ENCODE measurements at regions not wholly inside any gene's neighbourhood (a gene's known extent, or its start where the extent isn't known, plus 50 kb on each side); places are given as distances from the start of the nearest gene placed in this dataset.

- no peaks in the 10 kb centered on the region for H3K27me3 ChIP-seq (ENCODE audit: control insufficient read depth in 5 of 5, insufficient read depth in 4 of 5, low read length in 5 of 5)
- H3K27ac ChIP-seq (ENCODE audit: low read depth, low read length): no peak overlapping the region
Observed at GRCh38 chr2:138433995-138434951, 67.3 kb upstream of the SPOPL start.

GRCh38 chr2:138435701-138436100 is 65.9 kb upstream of the SPOPL start:
- no peak overlapping the region for H3K9ac ChIP-seq (ENCODE audit: low read length in 5 of 5)
- no peaks in the 10 kb centered on the region for H3K4me1 ChIP-seq (ENCODE audit: control insufficient read depth in 5 of 5, insufficient read depth in 5 of 5, low read length in 5 of 5)
- no peak overlapping the region for H3K27ac ChIP-seq (ENCODE audit: low read depth, low read length)
- no peaks in the 10 kb centered on the region for H3K36me3 ChIP-seq (ENCODE audit: control insufficient read depth in 5 of 5, insufficient read depth in 5 of 5, low read length in 5 of 5)
- no peaks in the 10 kb centered on the region for H3K27me3 ChIP-seq (ENCODE audit: control insufficient read depth in 5 of 5, insufficient read depth in 4 of 5, low read length in 5 of 5)
- H3K9me3 ChIP-seq (ENCODE audit: control insufficient read depth in 5 of 5, low read length in 5 of 5): no peaks in the 10 kb centered on the region
- H3K4me3 ChIP-seq (ENCODE audit: low read depth in 1 of 5, low read length in 5 of 5): no peak overlapping the region

More at GRCh38 chr2:138433995-138434951, 67.3 kb upstream of the SPOPL start:
- Histone ChIP-seq H3K36me3 (ENCODE audit: control insufficient read depth in 5 of 5, insufficient read depth in 5 of 5, low read length in 5 of 5) (no peaks in the 10 kb centered on the region), H3K9ac (ENCODE audit: low read length in 5 of 5) (no peak overlapping the region), H3K9me3 (ENCODE audit: control insufficient read depth in 5 of 5, low read length in 5 of 5) (no peaks in the 10 kb centered on the region), H3K4me3 (ENCODE audit: low read depth in 1 of 5, low read length in 5 of 5) (no peak overlapping the region), H3K4me1 (ENCODE audit: control insufficient read depth in 5 of 5, insufficient read depth in 5 of 5, low read length in 5 of 5) (no peaks in the 10 kb centered on the region)

- Histone ChIP-seq H3K4me1 (ENCODE audit: control insufficient read depth in 5 of 5, insufficient read depth in 5 of 5, low read length in 5 of 5) (no peaks in the 10 kb centered on the region), H3K36me3 (ENCODE audit: control insufficient read depth in 5 of 5, insufficient read depth in 5 of 5, low read length in 5 of 5) (no peaks in the 10 kb centered on the region), H3K27ac (ENCODE audit: low read depth, low read length) (no peak overlapping the region), H3K9me3 (ENCODE audit: control insufficient read depth in 5 of 5, low read length in 5 of 5) (no peaks in the 10 kb centered on the region), H3K9ac (ENCODE audit: low read length in 5 of 5) (no peak overlapping the region), H3K27me3 (ENCODE audit: control insufficient read depth in 5 of 5, insufficient read depth in 4 of 5, low read length in 5 of 5) (no peaks in the 10 kb centered on the region), H3K4me3 (ENCODE audit: low read depth in 1 of 5, low read length in 5 of 5) (no peak overlapping the region)
Observed at GRCh38 chr2:138439733-138440132, 61.8 kb upstream of the SPOPL start.

- no peak overlapping the region for H3K9ac ChIP-seq (ENCODE audit: low read length in 5 of 5)
- no peaks in the 10 kb centered on the region for H3K9me3 ChIP-seq (ENCODE audit: control insufficient read depth in 5 of 5, low read length in 5 of 5)
- no peak overlapping the region for H3K27ac ChIP-seq (ENCODE audit: low read depth, low read length)
- H3K4me3 ChIP-seq (ENCODE audit: low read depth in 1 of 5, low read length in 5 of 5): no peak overlapping the region
- H3K4me1 ChIP-seq (ENCODE audit: control insufficient read depth in 5 of 5, insufficient read depth in 5 of 5, low read length in 5 of 5): no peaks in the 10 kb centered on the region
- H3K27me3 ChIP-seq (ENCODE audit: control insufficient read depth in 5 of 5, insufficient read depth in 4 of 5, low read length in 5 of 5): no peaks in the 10 kb centered on the region
- no peaks in the 10 kb centered on the region for H3K36me3 ChIP-seq (ENCODE audit: control insufficient read depth in 5 of 5, insufficient read depth in 5 of 5, low read length in 5 of 5)
Observed at GRCh38 chr2:138440759-138441158, 60.8 kb upstream of the SPOPL start.

- Histone ChIP-seq H3K4me1 (ENCODE audit: control insufficient read depth in 5 of 5, insufficient read depth in 5 of 5, low read length in 5 of 5) (no peaks in the 10 kb centered on the region), H3K27me3 (ENCODE audit: control insufficient read depth in 5 of 5, insufficient read depth in 4 of 5, low read length in 5 of 5) (no peaks in the 10 kb centered on the region), H3K27ac (ENCODE audit: low read depth, low read length) (no peak overlapping the region), H3K36me3 (ENCODE audit: control insufficient read depth in 5 of 5, insufficient read depth in 5 of 5, low read length in 5 of 5) (no peaks in the 10 kb centered on the region), H3K4me3 (ENCODE audit: low read depth in 1 of 5, low read length in 5 of 5) (no peak overlapping the region), H3K9ac (ENCODE audit: low read length in 5 of 5) (no peak overlapping the region), H3K9me3 (ENCODE audit: control insufficient read depth in 5 of 5, low read length in 5 of 5) (no peaks in the 10 kb centered on the region)
Observed at GRCh38 chr2:138441916-138442315, 59.7 kb upstream of the SPOPL start.

- Histone ChIP-seq H3K36me3 (ENCODE audit: control insufficient read depth in 5 of 5, insufficient read depth in 5 of 5, low read length in 5 of 5) (no peaks in the 10 kb centered on the region), H3K9me3 (ENCODE audit: control insufficient read depth in 5 of 5, low read length in 5 of 5) (no peaks in the 10 kb centered on the region), H3K4me1 (ENCODE audit: control insufficient read depth in 5 of 5, insufficient read depth in 5 of 5, low read length in 5 of 5) (no peaks in the 10 kb centered on the region), H3K4me3 (ENCODE audit: low read depth in 1 of 5, low read length in 5 of 5) (no peak overlapping the region), H3K9ac (ENCODE audit: low read length in 5 of 5) (no peak overlapping the region), H3K27me3 (ENCODE audit: control insufficient read depth in 5 of 5, insufficient read depth in 4 of 5, low read length in 5 of 5) (no peaks in the 10 kb centered on the region), H3K27ac (ENCODE audit: low read depth, low read length) (no peak overlapping the region)
Observed at GRCh38 chr2:138444411-138444810, 57.2 kb upstream of the SPOPL start.

- Histone ChIP-seq H3K27me3 (ENCODE audit: control insufficient read depth in 5 of 5, insufficient read depth in 4 of 5, low read length in 5 of 5) (no peaks in the 10 kb centered on the region), H3K36me3 (ENCODE audit: control insufficient read depth in 5 of 5, insufficient read depth in 5 of 5, low read length in 5 of 5) (no peaks in the 10 kb centered on the region), H3K4me1 (ENCODE audit: control insufficient read depth in 5 of 5, insufficient read depth in 5 of 5, low read length in 5 of 5) (no peaks in the 10 kb centered on the region), H3K9ac (ENCODE audit: low read length in 5 of 5) (no peak overlapping the region), H3K4me3 (ENCODE audit: low read depth in 1 of 5, low read length in 5 of 5) (no peak overlapping the region), H3K27ac (ENCODE audit: low read depth, low read length) (no peak overlapping the region), H3K9me3 (ENCODE audit: control insufficient read depth in 5 of 5, low read length in 5 of 5) (no peaks in the 10 kb centered on the region)
Observed at GRCh38 chr2:138445227-138445626, 56.3 kb upstream of the SPOPL start.

- no peak overlapping the region for H3K27ac ChIP-seq (ENCODE audit: low read depth, low read length)
- H3K9ac ChIP-seq (ENCODE audit: low read length in 5 of 5): no peak overlapping the region
- H3K27me3 ChIP-seq (ENCODE audit: control insufficient read depth in 5 of 5, insufficient read depth in 4 of 5, low read length in 5 of 5): no peaks in the 10 kb centered on the region
- H3K4me3 ChIP-seq (ENCODE audit: low read depth in 1 of 5, low read length in 5 of 5): no peak overlapping the region
- H3K4me1 ChIP-seq (ENCODE audit: control insufficient read depth in 5 of 5, insufficient read depth in 5 of 5, low read length in 5 of 5): no peaks in the 10 kb centered on the region
- no peaks in the 10 kb centered on the region for H3K9me3 ChIP-seq (ENCODE audit: control insufficient read depth in 5 of 5, low read length in 5 of 5)
- no peaks in the 10 kb centered on the region for H3K36me3 ChIP-seq (ENCODE audit: control insufficient read depth in 5 of 5, insufficient read depth in 5 of 5, low read length in 5 of 5)
Observed at GRCh38 chr2:138446043-138446442, 55.5 kb upstream of the SPOPL start.

GRCh38 chr2:138447889-138448570 is 53.5 kb upstream of the SPOPL start:
- H3K9ac ChIP-seq (ENCODE audit: low read length in 5 of 5): no peak overlapping the region
- no peaks in the 10 kb centered on the region for H3K36me3 ChIP-seq (ENCODE audit: control insufficient read depth in 5 of 5, insufficient read depth in 5 of 5, low read length in 5 of 5)
- no peak overlapping the region for H3K4me3 ChIP-seq (ENCODE audit: low read depth in 1 of 5, low read length in 5 of 5)
- H3K4me1 ChIP-seq (ENCODE audit: control insufficient read depth in 5 of 5, insufficient read depth in 5 of 5, low read length in 5 of 5): no peaks in the 10 kb centered on the region
- H3K27ac ChIP-seq (ENCODE audit: low read depth, low read length): no peak overlapping the region
- no peaks in the 10 kb centered on the region for H3K27me3 ChIP-seq (ENCODE audit: control insufficient read depth in 5 of 5, insufficient read depth in 4 of 5, low read length in 5 of 5)
- H3K9me3 ChIP-seq (ENCODE audit: control insufficient read depth in 5 of 5, low read length in 5 of 5): no peaks in the 10 kb centered on the region

Data from subcutaneous abdominal adipose tissue (tissue), 5 donors.